Ovary (tissue), 7 donors: ENCODE measurements at regions not wholly inside any gene's neighbourhood (a gene's known extent, or its start where the extent isn't known, plus 50 kb on each side); places are given as distances from the start of the nearest gene placed in this dataset.

ENCODE experiments used
- DNase-seq, 5 donors: peaks; one replicate each; pipeline ENCODE4 v3.0.0-alpha.2; 2019 to 2020
- H3K27ac ChIP-seq, 2 donors: fragments of 200-600 bp; one replicate each; pipeline versions ENCODE4 v1.5.1 to v1.8.0; 2019 to 2022
- H3K27me3 ChIP-seq: fragments of 200-600 bp; one replicate; pipeline ENCODE4 v1.8.0; 2022
- H3K36me3 ChIP-seq: fragments of 200-600 bp; sonication (generic); one replicate; pipeline ENCODE4 v1.5.1; 2019
- H3K4me1 ChIP-seq: one replicate; pipeline ENCODE4 v1.8.1; 2013; ENCODE audit warnings: mild to moderate bottlenecking, moderate library complexity; ENCODE audit not compliant: insufficient read depth
- H3K4me3 ChIP-seq: fragments of 200-600 bp; sonication (generic); one replicate; pipeline ENCODE4 v1.5.1; 2017
- H3K9me3 ChIP-seq, 2 donors: fragments of 200-600 bp in 1 of 2; sonication (generic) in 1 of 2; one replicate each; pipeline versions ENCODE4 v1.5.1 to v1.8.1; 2013 to 2019; ENCODE audit warnings: mild to moderate bottlenecking in 1 of 2, moderate library complexity in 1 of 2
- CTCF ChIP-seq, 3 donors: fragments of 450-650 bp in 2 of 3; fragments of 200-600 bp in 1 of 3; IDR thresholded peaks; one replicate each; pipeline versions ENCODE4 v1.5.1 to v1.8.0; 2016 to 2022; ENCODE audit warnings: antibody characterized with exemption in 3 of 3, mild to moderate bottlenecking in 1 of 3
- EP300 ChIP-seq: sonication (generic); formaldehyde crosslinking; IDR thresholded peaks from one replicate; pipeline ENCODE4 v1.6.1; 2017; ENCODE audit warnings: antibody characterized with exemption
- POLR2A ChIP-seq: fragments of 450-650 bp; IDR thresholded peaks from one replicate; pipeline ENCODE4 v1.6.1; 2017; ENCODE audit warnings: antibody characterized with exemption, mild to moderate bottlenecking, moderate library complexity
- WGBS, 3 donors: extraction: QIAGEN DNeasy Blood & Tissue Kit in 1 of 3; methylation state at CpG; one replicate each; pipeline versions ENCODE4 v1.1.5 to v1.1.7; 2013 to 2017; 5-methylcytosine and 5-hydroxymethylcytosine counted together
- intact Hi-C, 4 donors: fragments of 100-400 bp; cut with DNase I; formaldehyde crosslinking; loops; one replicate each; pipeline versions ENCODE4 v1.11.0 to v1.15.1; 2022 to 2023
- donor health status: DM: no; HTN: no; CAD: no; lungs with moderate emphysema.
- donor health status: DM: no; HTN: no; CAD: no.
- donor health status: Bipolar disorder and iron deficiency.
- donor health status: DM: no; HTN: no; CAD: no.
- donor health status: DM: yes; HTN: yes; CAD: no.

- H3K4me3 ChIP-seq = no peak overlapping the region
- no peak for DNase-seq
- H3K9me3 ChIP-seq = no peaks in the 10 kb centered on the region
- WGBS, 3 donors = 90 to 92% (median 91%) methylated on average over 5 of the region's 5 CpGs
- intact Hi-C loops = no loop called here
- TF ChIP-seq CTCF (IDR thresholded peaks at IDR 0.05) = no peak
- no peak for TF ChIP-seq POLR2A
- no peak for TF ChIP-seq EP300
- no peak overlapping the region for H3K27ac ChIP-seq
- no peaks in the 10 kb centered on the region for H3K36me3 ChIP-seq
- H3K4me1 ChIP-seq = no peaks in the 10 kb centered on the region
- H3K27me3 ChIP-seq = no peaks in the 10 kb centered on the region
These were observed 231.9 kb upstream of the FOXN3 start for GRCh38 chr14:89648924-89649323.

DNA sequence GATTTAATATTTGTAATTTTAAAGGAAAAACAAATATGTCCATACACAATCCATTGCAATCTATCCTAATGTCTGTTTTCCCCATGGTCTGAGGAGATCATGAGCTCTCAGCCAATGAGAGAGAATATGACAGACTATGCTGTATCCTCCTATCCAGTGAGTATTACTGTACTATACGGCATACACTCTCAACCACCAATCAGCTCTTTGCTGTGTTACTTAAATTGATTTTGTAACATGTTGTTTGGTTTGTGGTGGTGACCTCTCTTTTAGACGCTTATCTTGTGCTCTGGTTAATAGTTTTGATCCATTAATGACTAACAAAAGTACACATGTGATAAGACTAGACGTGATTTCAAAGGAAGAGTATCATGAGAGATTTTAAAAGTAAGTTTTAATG is 231.5 kb upstream of the FOXN3 start:
- Histone ChIP-seq H3K27ac (no peak overlapping the region), H3K9me3 (no peaks in the 10 kb centered on the region), H3K4me1 (no peaks in the 10 kb centered on the region), H3K4me3 (no peak overlapping the region), H3K27me3 (no peaks in the 10 kb centered on the region), H3K36me3 (no peaks in the 10 kb centered on the region)
- TF ChIP-seq CTCF (IDR thresholded peaks at IDR 0.05) (no peak), POLR2A (no peak), EP300 (no peak)
- intact Hi-C loops = no loop called here
- no peak for DNase-seq
- 69 to 78% (median 74%) methylated on average over 3 of the region's 3 CpGs for WGBS, 3 donors

GRCh38 chr14:89646971-89647370 is 229.9 kb upstream of the FOXN3 start:
- Histone ChIP-seq H3K4me1 (no peaks in the 10 kb centered on the region), H3K9me3 (no peaks in the 10 kb centered on the region), H3K27ac (no peak overlapping the region), H3K4me3 (no peak overlapping the region), H3K36me3 (no peaks in the 10 kb centered on the region), H3K27me3 (no peaks in the 10 kb centered on the region)
- intact Hi-C loops = no loop called here
- no peak for TF ChIP-seq CTCF (IDR thresholded peaks at IDR 0.05)
- TF ChIP-seq POLR2A = no peak
- no peak for TF ChIP-seq EP300
- DNase-seq = no peak
- WGBS, 3 donors = 98 to 100% (median 98%) methylated on average over 1 of the region's 1 CpG

- H3K9me3 ChIP-seq = no peaks in the 10 kb centered on the region
- H3K27me3 ChIP-seq = no peaks in the 10 kb centered on the region
- intact Hi-C loops = no loop called here
- no peak overlapping the region for H3K4me3 ChIP-seq
- TF ChIP-seq EP300 = no peak
- WGBS, 3 donors = 83 to 92% (median 88%) methylated on average over 4 of the region's 4 CpGs
- H3K36me3 ChIP-seq = no peaks in the 10 kb centered on the region
- DNase-seq = no peak
- no peaks in the 10 kb centered on the region for H3K4me1 ChIP-seq
- H3K27ac ChIP-seq = no peak overlapping the region
These were observed 227.6 kb upstream of the FOXN3 start for GRCh38 chr14:89644641-89645040.

DNA sequence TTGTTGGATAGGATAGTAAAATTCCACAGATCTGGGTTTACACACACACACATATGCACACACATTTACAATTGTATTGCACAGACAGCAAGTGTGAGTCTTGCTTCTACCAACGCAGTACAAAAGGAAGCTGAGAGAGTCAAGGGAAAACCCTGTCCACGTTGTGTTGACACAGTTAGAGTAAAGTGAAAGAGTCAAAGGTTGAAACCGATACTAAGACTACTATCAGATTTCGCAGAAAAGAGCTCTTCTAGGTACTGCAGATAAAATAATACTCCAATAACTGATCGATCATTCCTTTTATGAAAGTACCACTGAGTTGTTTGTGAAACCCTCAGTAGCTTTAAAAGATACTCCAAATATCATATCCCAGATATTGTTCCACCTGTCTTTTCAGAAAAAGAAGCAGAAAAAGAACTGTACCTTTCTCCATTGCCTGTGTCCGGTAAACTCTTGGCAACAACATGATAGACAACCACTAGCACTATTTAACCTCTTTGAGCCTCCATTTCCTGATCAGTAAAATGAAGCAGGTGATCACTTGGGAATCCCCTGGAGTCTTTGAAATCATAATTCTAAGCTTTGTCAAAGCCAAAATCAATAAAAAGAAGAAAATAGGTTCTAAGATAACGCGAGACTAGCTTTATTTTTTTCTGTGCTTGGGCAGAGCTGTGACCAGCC is 224.6 kb upstream of the FOXN3 start:
- Histone ChIP-seq H3K27ac (no peak overlapping the region), H3K4me1 (no peaks in the 10 kb centered on the region), H3K9me3 (no peaks in the 10 kb centered on the region), H3K27me3 (no peaks in the 10 kb centered on the region), H3K4me3 (no peak overlapping the region), H3K36me3 (no peaks in the 10 kb centered on the region)
- 89 to 90% (median 90%) methylated on average over 8 of the region's 8 CpGs for WGBS, 3 donors
- intact Hi-C loops = no loop called here
- DNase-seq = no peak
- TF ChIP-seq EP300 (no peak), CTCF (IDR thresholded peaks at IDR 0.05) (no peak), POLR2A (no peak)
